Astrocyte (in vitro differentiated cells and primary cell): ENCODE measurements at regions not wholly inside any gene's neighbourhood (a gene's known extent, or its start where the extent isn't known, plus 50 kb on each side); places are given as distances from the start of the nearest gene placed in this dataset.

ENCODE experiments used
- DNase-seq: peaks from one replicate; pipeline ENCODE4 v3.0.0-alpha.2; 2010; ENCODE audit warnings: low read depth
- FAIRE-seq: peaks from 2 replicates; lab custom pipeline; 2011; peaks lifted over from hg19 to GRCh38; lab: Jason Lieb, UNC
- H2AFZ ChIP-seq: 2 replicates; pipeline ENCODE4 v1.6.0; 2012; ENCODE audit warnings: low read depth, low read length, inconsistent platforms
- H3K27ac ChIP-seq: 2 replicates; pipeline ENCODE4 v1.5.1; 2011; ENCODE audit warnings: low read depth, low read length, inconsistent platforms
- H3K27me3 ChIP-seq: 2 replicates; pipeline ENCODE4 v1.6.0; 2011; ENCODE audit warnings: low read length, inconsistent platforms; ENCODE audit not compliant: insufficient read depth
- H3K36me3 ChIP-seq: 2 replicates; pipeline ENCODE4 v1.5.1; 2011; ENCODE audit warnings: low read length, inconsistent platforms; ENCODE audit not compliant: insufficient read depth
- H3K4me1 ChIP-seq: 2 replicates; pipeline ENCODE4 v1.5.1; 2011; ENCODE audit warnings: low read length, inconsistent platforms; ENCODE audit not compliant: insufficient read depth
- H3K4me2 ChIP-seq: 2 replicates; pipeline ENCODE4 v1.6.0; 2012; ENCODE audit warnings: low read length, inconsistent platforms
- H3K4me3 ChIP-seq: 2 replicates; pipeline ENCODE4 v1.5.1; 2011; ENCODE audit warnings: low read depth, mild to moderate bottlenecking, low read length, inconsistent platforms; ENCODE audit not compliant: insufficient read depth
- H3K79me2 ChIP-seq: 2 replicates; pipeline ENCODE4 v1.6.0; 2012; ENCODE audit warnings: mild to moderate bottlenecking, low read length, inconsistent platforms; ENCODE audit not compliant: insufficient read depth
- H3K9ac ChIP-seq: 2 replicates; pipeline ENCODE4 v1.6.0; 2012; ENCODE audit warnings: mild to moderate bottlenecking, low read length, inconsistent platforms
- H3K9me3 ChIP-seq: 2 replicates; pipeline ENCODE4 v1.5.1; 2012; ENCODE audit warnings: low read depth, mild to moderate bottlenecking, low read length, inconsistent platforms; ENCODE audit not compliant: insufficient read depth
- H4K20me1 ChIP-seq: 2 replicates; pipeline ENCODE4 v1.6.0; 2012; ENCODE audit warnings: low read length, inconsistent platforms; ENCODE audit not compliant: insufficient read depth
- H3K27ac Mint-ChIP-seq: one replicate; pipeline ENCODE4 v1.8.0; 2021; ENCODE audit warnings: mild to moderate bottlenecking, mixed read lengths; ENCODE audit not compliant: unreplicated experiment
- H3K27me3 Mint-ChIP-seq: one replicate; pipeline ENCODE4 v1.8.0; 2021; ENCODE audit warnings: low read depth, mixed read lengths; ENCODE audit not compliant: unreplicated experiment
- H3K36me3 Mint-ChIP-seq: one replicate; pipeline ENCODE4 v1.8.0; 2021; ENCODE audit warnings: low read depth, mixed read lengths; ENCODE audit not compliant: unreplicated experiment
- H3K4me1 Mint-ChIP-seq: one replicate; pipeline ENCODE4 v1.8.0; 2021; ENCODE audit warnings: low read depth, mixed read lengths; ENCODE audit not compliant: unreplicated experiment
- H3K4me3 Mint-ChIP-seq: one replicate; pipeline ENCODE4 v1.8.0; 2021; ENCODE audit warnings: mild to moderate bottlenecking, moderate library complexity, mixed read lengths; ENCODE audit not compliant: unreplicated experiment
- H3K9me3 Mint-ChIP-seq: one replicate; pipeline ENCODE4 v1.8.0; 2021; ENCODE audit warnings: mild to moderate bottlenecking, mixed read lengths; ENCODE audit not compliant: unreplicated experiment
- EZH2 ChIP-seq: IDR thresholded peaks from 2 replicates; pipeline ENCODE4 v1.6.1; 2012; ENCODE audit warnings: mild to moderate bottlenecking, low read length, inconsistent platforms; ENCODE audit not compliant: insufficient read depth
- TF ChIP-seq, protein P1 (sequence below): IDR thresholded peaks from 2 replicates; pipeline ENCODE4 v1.5.1; 2011; ENCODE audit warnings: low read depth, mild to moderate bottlenecking, inconsistent platforms, low read length, moderate library complexity; ENCODE audit not compliant: insufficient read depth

DNA sequence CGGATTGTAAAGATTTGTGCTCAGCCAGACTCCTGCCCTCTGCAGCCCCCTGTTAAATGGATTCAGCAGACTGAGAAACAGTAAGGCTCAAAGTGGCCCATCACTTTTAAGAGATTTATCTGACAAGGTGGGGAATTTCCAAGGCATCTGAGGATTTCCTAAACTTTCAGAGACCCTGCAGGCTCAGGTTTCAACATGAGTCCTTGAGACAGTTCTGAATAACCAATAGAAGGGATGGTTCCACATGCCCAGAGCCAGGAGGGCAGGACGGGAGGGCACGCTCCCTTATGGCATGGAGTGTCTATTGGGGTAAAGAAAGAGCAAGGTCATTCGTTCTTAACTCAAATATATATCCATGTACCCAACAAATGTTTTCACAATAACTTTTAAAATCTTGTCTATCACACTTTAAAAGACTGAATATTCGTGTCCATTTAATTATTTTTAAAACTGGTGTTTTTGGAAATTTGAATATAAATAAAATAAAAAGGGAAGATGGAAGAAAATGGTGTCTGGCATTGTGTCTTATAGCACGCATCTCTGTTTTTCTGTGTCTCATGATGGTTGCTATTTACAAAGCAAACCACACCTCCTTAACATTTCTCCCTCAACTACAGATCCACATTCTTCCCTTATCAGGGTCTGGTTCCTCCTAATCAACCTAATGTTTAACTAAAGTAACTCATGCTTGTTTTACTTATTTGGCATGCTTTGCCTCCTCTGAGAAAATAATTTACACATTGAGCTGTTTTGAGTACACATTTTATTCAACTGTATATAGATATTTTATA is 56.0 kb upstream of the DSG1 start:
- Histone ChIP-seq H3K36me3 (no peaks in the 10 kb centered on the region), H3K79me2 (no peaks in the 10 kb centered on the region), H2AFZ (no peak overlapping the region), H4K20me1 (no peaks in the 10 kb centered on the region), H3K4me3 (no peak overlapping the region), H3K9ac (no peak overlapping the region), H3K9me3 (no peaks in the 10 kb centered on the region), H3K4me1 (no peaks in the 10 kb centered on the region), H3K27me3 (no peaks in the 10 kb centered on the region), H3K27ac (no peak overlapping the region), H3K4me2 (no peak overlapping the region)
- no peaks in the 10 kb centered on the region for H3K27me3 Mint-ChIP-seq
- H3K9me3 Mint-ChIP-seq: no peaks in the 10 kb centered on the region
- FAIRE-seq (no peak), DNase-seq (no peak)
- H3K36me3 Mint-ChIP-seq: no peaks in the 10 kb centered on the region
- H3K4me3 Mint-ChIP-seq: no peak overlapping the region
- H3K4me1 Mint-ChIP-seq: peaks cover 9% of the 10 kb centered on the region
- H3K27ac Mint-ChIP-seq: peak overlapping the region; percentile 53
- TF ChIP-seq, protein P1, sequence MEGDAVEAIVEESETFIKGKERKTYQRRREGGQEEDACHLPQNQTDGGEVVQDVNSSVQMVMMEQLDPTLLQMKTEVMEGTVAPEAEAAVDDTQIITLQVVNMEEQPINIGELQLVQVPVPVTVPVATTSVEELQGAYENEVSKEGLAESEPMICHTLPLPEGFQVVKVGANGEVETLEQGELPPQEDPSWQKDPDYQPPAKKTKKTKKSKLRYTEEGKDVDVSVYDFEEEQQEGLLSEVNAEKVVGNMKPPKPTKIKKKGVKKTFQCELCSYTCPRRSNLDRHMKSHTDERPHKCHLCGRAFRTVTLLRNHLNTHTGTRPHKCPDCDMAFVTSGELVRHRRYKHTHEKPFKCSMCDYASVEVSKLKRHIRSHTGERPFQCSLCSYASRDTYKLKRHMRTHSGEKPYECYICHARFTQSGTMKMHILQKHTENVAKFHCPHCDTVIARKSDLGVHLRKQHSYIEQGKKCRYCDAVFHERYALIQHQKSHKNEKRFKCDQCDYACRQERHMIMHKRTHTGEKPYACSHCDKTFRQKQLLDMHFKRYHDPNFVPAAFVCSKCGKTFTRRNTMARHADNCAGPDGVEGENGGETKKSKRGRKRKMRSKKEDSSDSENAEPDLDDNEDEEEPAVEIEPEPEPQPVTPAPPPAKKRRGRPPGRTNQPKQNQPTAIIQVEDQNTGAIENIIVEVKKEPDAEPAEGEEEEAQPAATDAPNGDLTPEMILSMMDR: no peak
- TF ChIP-seq EZH2: no peak

DNA sequence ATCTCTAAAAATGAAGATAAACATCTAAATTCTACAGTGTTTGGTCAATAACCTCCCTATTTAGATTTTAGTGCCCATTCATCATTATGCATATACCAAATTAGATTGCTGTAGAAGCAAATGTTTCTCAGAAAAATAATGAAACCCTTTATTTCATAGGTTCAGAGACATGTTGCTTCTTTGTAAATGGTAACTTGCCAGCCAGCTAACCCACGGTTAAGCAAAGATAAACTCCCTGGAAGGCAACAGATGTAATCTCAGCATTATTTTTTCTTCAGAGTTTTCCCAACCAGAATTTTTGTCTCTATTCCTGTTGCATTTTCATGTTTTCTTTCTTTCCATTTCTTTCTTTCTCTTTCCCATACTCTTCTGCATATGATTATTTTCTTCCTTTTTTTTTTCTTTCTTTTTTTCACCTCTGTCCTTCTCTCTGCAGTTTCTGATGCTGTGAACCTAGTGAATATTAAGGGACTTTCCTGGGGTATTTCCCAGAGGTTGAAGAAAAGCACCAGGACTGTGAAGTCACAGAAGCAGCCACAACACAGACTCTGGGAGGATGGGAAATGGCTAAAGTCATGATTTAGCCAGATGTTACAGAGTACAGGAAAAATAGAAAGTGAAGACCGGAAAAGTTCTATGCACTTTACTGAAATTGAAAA is 50.0 kb upstream of the DSG1 start:
- Mint-ChIP-seq H3K4me1 (peaks cover 15% of the 10 kb centered on the region), H3K9me3 (no peaks in the 10 kb centered on the region), H3K36me3 (no peaks in the 10 kb centered on the region), H3K4me3 (no peak overlapping the region), H3K27me3 (no peaks in the 10 kb centered on the region), H3K27ac (no peak overlapping the region)
- DNase-seq (no peak), FAIRE-seq (no peak)
- no peaks in the 10 kb centered on the region for H3K36me3 ChIP-seq
- no peak overlapping the region for H3K27ac ChIP-seq
- no peak overlapping the region for H3K4me2 ChIP-seq
- no peak overlapping the region for H2AFZ ChIP-seq
- H3K9ac ChIP-seq: no peak overlapping the region
- no peaks in the 10 kb centered on the region for H3K79me2 ChIP-seq
- no peaks in the 10 kb centered on the region for H4K20me1 ChIP-seq
- no peak overlapping the region for H3K4me3 ChIP-seq
- H3K27me3 ChIP-seq: no peaks in the 10 kb centered on the region
- TF ChIP-seq EZH2: no peak
- TF ChIP-seq, protein P1: no peak
- H3K4me1 ChIP-seq: peaks cover 3% of the 10 kb centered on the region
- H3K9me3 ChIP-seq: no peaks in the 10 kb centered on the region
